ENCODE measurements at regions not wholly inside any gene's neighbourhood (a gene's known extent, or its start where the extent isn't known, plus 50 kb on each side); places are given as distances from the start of the nearest gene placed in this dataset.

DNA sequence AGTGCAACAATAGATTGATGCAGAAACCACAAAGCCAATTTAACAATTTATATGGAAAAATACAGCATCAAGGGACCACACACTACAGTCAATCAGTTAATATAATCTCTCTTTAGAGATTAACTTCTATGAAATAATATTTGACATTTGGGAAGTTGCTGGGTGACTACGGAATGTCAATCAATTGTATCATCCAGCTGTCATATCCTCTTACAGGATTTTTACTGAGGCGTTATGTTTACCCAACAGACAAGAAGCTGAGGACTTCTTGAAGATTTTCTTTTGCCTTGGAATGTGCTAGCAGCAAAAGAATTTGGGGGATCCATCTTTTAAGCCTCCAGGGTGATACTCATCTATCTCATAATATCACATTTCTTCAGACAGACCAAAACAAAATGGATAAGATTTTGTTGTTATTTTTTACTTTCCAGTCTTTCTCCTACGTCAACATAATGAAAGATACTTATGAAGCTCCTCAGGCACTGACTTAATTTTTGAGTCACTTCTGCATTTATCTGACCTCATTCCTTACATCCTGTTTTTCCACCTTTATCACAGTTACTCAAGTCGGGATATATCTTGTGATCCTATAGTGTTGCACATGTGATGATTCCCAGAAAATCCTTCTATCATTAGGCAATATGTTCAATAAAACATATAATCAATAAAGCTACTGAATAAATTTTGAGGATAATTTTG, 227.2 kb upstream of the SPHKAP start:
- H3K4me3 ChIP-seq (ENCODE audit: low read depth, low read length), result no peak overlapping the region
- TF ChIP-seq, protein P1, sequence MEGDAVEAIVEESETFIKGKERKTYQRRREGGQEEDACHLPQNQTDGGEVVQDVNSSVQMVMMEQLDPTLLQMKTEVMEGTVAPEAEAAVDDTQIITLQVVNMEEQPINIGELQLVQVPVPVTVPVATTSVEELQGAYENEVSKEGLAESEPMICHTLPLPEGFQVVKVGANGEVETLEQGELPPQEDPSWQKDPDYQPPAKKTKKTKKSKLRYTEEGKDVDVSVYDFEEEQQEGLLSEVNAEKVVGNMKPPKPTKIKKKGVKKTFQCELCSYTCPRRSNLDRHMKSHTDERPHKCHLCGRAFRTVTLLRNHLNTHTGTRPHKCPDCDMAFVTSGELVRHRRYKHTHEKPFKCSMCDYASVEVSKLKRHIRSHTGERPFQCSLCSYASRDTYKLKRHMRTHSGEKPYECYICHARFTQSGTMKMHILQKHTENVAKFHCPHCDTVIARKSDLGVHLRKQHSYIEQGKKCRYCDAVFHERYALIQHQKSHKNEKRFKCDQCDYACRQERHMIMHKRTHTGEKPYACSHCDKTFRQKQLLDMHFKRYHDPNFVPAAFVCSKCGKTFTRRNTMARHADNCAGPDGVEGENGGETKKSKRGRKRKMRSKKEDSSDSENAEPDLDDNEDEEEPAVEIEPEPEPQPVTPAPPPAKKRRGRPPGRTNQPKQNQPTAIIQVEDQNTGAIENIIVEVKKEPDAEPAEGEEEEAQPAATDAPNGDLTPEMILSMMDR (IDR thresholded peaks at IDR 0.05; ENCODE audit: insufficient read depth, low read depth, low read length, missing control alignments), result no peak
- DNase-seq (ENCODE audit: low read depth), result no peak

DNA sequence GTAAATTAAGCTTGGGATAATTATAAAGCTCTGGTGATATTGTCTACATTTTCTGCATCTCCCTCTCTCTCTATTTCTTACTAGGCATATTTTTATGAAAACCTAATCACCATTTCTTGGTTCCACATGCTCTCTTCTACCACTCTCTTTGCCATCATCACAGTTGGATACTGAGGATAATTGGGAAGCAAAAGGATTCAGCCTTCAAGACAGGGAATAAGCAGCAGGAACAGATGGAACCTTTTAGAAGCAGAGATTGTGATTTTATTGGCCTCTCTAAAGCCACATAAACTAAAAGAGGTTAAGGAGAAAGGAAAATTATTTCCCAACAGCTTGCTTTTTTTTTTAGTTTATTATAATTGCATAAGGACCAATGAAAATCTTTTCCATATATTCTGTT, 226.3 kb upstream of the SPHKAP start:
- no peak overlapping the region for H3K4me3 ChIP-seq (ENCODE audit: low read depth, low read length)
- TF ChIP-seq, protein P1 (IDR thresholded peaks at IDR 0.05; ENCODE audit: insufficient read depth, low read depth, low read length, missing control alignments), result no peak
- no peak for DNase-seq (ENCODE audit: low read depth)

DNA sequence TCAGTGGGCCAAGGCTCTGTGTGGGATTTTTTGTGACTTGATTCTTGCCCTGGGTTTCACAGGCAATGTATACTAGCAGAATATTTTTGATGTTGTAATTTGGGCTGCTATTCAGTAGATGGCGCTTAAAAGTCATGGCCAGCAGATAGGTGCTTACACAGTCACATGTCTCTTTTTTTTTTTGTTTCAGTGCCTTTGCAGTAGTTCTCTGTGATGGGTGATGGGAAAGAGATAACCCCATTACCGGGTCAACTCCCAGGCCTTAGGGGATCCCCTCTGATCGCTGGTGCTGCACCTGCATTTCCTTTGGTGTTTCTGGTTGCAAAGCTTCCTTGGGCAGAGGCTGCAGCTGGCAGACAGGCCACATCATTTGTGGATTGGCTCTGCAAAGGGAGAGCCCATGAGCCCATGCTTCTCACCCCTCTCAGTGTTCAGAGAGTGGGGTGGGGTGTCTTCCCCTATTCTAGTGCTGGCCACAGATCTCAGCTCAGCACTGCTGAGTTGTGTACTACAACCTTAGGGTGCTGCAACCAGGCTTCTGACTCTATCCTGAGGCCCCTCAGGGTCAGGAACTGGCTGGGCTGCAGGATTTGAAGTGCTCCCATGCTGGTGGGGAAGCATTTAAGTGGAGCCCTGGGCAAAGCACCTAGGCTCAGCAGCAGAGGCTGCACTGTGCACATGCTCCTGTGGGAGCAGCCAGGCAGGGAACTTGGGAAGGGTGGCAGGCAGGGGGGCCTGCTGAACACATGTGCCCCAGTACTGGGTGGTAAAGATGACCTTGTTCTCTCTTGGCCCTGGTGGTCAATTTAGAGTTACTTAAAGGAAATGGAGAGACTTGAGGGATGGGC, 219.8 kb upstream of the SPHKAP start:
- no peak overlapping the region for H3K4me3 ChIP-seq (ENCODE audit: low read depth, low read length)
- TF ChIP-seq, protein P1 (IDR thresholded peaks at IDR 0.05; ENCODE audit: insufficient read depth, low read depth, low read length, missing control alignments), result peak; percentile 41
- peak; percentile 58 for DNase-seq (ENCODE audit: low read depth)

DNA sequence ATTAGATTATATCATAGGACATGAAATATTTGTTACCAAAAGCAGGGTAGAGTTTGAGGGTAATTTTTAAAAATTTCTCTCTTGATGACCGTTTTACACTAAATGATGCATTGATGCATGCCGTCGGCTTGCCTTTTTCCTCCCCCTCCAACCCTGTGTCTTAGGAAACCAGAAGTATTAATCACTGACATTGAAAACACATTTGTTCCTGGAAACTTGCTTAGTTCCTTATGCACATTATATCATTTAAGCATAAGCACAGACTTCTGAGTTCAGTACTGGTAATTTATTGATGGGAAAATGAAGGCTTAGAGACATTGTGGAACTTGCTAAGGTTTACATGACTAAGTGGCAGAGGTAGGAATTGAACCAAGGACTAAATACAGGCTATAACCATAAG, 206.3 kb upstream of the SPHKAP start:
- TF ChIP-seq, protein P1 (IDR thresholded peaks at IDR 0.05; ENCODE audit: insufficient read depth, low read depth, low read length, missing control alignments), result no peak
- DNase-seq (ENCODE audit: low read depth), result no peak
- no peak overlapping the region for H3K4me3 ChIP-seq (ENCODE audit: low read depth, low read length)

DNA sequence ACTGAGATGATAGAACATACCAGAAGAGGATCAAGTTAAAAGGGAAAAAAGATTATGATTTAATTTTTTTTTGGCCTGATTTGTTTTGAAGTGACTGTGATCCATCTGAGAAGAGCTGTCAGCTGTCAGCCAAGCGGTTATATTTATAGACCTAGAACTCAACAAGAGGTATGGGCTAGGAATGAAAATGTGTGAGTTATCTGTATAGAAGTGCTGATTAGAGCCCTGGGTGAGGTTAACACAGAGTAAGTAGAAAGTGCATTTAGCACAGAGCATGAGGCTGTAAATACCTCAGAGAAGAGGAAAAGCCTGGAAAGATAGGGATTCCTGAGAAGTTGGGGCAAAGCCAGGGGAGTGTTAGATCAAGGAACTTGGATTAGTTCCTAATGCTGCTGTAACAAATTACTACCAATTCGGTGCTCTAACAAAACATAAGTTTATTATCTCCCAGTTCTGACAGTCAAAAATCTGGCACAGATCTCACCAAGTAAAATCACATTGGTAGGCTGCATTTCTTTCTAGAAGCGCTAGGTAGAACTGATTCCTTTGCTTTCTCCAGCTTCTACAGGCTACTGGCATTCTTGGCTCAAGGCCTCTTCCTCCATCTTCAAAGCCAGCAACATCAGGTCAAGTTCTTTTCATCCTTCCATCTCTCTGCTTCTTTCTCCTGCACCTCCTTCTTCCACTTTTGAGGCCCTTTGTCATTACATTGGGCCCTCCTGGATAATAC, 197.4 kb upstream of the SPHKAP start:
- TF ChIP-seq, protein P1 (IDR thresholded peaks at IDR 0.05; ENCODE audit: insufficient read depth, low read depth, low read length, missing control alignments), result no peak
- no peak for DNase-seq (ENCODE audit: low read depth)
- H3K4me3 ChIP-seq (ENCODE audit: low read depth, low read length), result no peak overlapping the region

DNA sequence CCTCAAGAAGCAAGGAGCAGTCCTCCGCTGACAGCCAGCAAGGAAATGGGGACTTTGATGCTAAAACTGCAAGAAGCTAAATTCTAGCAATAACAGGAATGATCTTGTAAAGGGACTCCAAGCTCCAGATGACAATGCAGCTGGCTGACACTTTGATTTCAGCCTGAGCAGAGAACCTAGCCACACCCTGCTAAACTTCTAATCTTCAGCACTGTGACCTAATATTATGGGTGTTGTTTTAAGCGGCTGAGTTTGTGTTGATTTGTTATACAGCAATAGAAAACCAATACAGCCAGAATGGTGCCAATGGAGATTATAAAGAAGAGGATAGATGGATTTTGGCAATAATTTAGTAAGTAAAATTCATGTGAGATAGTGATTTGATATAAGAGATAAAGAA, 196.7 kb upstream of the SPHKAP start:
- TF ChIP-seq, protein P1 (IDR thresholded peaks at IDR 0.05; ENCODE audit: insufficient read depth, low read depth, low read length, missing control alignments), result no peak
- no peak for DNase-seq (ENCODE audit: low read depth)
- H3K4me3 ChIP-seq (ENCODE audit: low read depth, low read length), result no peak overlapping the region

Measured in GM12865 (cell line).